ENCODE measurements at regions not wholly inside any gene's neighbourhood (a gene's known extent, or its start where the extent isn't known, plus 50 kb on each side); places are given as distances from the start of the nearest gene placed in this dataset.

DNA sequence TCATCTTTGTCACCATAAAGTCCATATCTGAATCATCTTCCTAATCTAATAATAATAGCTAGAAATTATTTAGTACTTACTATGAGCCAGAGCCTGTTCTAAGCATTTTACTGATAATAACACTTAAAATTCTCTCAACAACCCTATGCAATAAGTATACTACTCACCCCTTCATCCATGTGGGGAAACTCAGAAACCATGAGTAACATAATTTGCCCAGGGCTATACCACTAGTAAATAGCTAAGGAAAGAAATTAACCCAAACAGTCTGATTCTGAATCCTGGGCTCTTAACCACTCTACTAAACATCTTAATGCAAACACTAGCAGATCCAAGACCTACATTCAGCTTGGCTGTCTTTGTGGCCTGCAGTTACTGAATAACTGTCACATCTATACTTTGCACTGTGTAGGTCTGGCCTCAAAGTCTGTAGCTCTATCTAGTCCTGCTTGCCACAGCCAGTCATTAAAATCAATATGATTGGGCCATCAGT is 394.8 kb upstream of the ESRRG start:
- TF ChIP-seq, protein P1, sequence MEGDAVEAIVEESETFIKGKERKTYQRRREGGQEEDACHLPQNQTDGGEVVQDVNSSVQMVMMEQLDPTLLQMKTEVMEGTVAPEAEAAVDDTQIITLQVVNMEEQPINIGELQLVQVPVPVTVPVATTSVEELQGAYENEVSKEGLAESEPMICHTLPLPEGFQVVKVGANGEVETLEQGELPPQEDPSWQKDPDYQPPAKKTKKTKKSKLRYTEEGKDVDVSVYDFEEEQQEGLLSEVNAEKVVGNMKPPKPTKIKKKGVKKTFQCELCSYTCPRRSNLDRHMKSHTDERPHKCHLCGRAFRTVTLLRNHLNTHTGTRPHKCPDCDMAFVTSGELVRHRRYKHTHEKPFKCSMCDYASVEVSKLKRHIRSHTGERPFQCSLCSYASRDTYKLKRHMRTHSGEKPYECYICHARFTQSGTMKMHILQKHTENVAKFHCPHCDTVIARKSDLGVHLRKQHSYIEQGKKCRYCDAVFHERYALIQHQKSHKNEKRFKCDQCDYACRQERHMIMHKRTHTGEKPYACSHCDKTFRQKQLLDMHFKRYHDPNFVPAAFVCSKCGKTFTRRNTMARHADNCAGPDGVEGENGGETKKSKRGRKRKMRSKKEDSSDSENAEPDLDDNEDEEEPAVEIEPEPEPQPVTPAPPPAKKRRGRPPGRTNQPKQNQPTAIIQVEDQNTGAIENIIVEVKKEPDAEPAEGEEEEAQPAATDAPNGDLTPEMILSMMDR (IDR thresholded peaks at IDR 0.05): no peak
- no peak for TF ChIP-seq POLR2A (IDR thresholded peaks at IDR 0.05)
